Tibial nerve (tissue), 4 donors: ENCODE measurements at regions not wholly inside any gene's neighbourhood (a gene's known extent, or its start where the extent isn't known, plus 50 kb on each side); places are given as distances from the start of the nearest gene placed in this dataset.

Experiments used
- CTCF ChIP-seq, 5 experiments: fragments of 200-600 bp in 3 of 5; fragments of 450-650 bp in 2 of 5; sonication (generic) in 3 of 5; IDR thresholded peaks; one replicate each; pipeline ENCODE4 v1.5.1; 2016 to 2019; ENCODE audit warnings: antibody characterized with exemption in 5 of 5, mild to moderate bottlenecking in 3 of 5, moderate library complexity in 2 of 5
- EP300 ChIP-seq, 2 donors: sonication (generic); formaldehyde crosslinking; IDR thresholded peaks; one replicate each; pipeline ENCODE4 v1.6.1; 2017; ENCODE audit warnings: antibody characterized with exemption in 2 of 2, mild to moderate bottlenecking in 1 of 2
- POLR2A ChIP-seq, 2 donors: fragments of 450-650 bp; IDR thresholded peaks; one replicate each; pipeline ENCODE4 v1.6.1; 2017; ENCODE audit warnings: antibody characterized with exemption in 2 of 2, mild to moderate bottlenecking in 2 of 2, moderate library complexity in 2 of 2

- no peak for TF ChIP-seq CTCF (IDR thresholded peaks at IDR 0.05)
- TF ChIP-seq POLR2A (IDR thresholded peaks at IDR 0.05) = no peak
- TF ChIP-seq EP300 (IDR thresholded peaks at IDR 0.05) = no peak
Measured at GRCh38 chr14:44766285-44766684, 195.5 kb downstream of the KLHL28 start.
